GM12865 (cell line): ENCODE measurements at regions not wholly inside any gene's neighbourhood (a gene's known extent, or its start where the extent isn't known, plus 50 kb on each side); places are given as distances from the start of the nearest gene placed in this dataset.
"Not testable (repeated sequence)": the region's sequence is repeated elsewhere in the genome, so short reads cannot be mapped to it uniquely, and the experiment has no call there.

ENCODE experiments used
- DNase-seq: peaks from one replicate; pipeline ENCODE4 v3.0.0; 2010; ENCODE audit warnings: low read depth
- H3K4me3 ChIP-seq: 2 replicates; pipeline ENCODE4 v1.5.1; 2011; ENCODE audit warnings: mild to moderate bottlenecking, low read depth, low read length, control low read depth
- CTCF ChIP-seq: IDR thresholded peaks from 2 replicates; pipeline ENCODE4 v1.5.1; 2011; ENCODE audit warnings: low read length, control low read depth, low read depth, inconsistent platforms; ENCODE audit not compliant: insufficient read depth; ENCODE audit errors: missing control alignments

DNA sequence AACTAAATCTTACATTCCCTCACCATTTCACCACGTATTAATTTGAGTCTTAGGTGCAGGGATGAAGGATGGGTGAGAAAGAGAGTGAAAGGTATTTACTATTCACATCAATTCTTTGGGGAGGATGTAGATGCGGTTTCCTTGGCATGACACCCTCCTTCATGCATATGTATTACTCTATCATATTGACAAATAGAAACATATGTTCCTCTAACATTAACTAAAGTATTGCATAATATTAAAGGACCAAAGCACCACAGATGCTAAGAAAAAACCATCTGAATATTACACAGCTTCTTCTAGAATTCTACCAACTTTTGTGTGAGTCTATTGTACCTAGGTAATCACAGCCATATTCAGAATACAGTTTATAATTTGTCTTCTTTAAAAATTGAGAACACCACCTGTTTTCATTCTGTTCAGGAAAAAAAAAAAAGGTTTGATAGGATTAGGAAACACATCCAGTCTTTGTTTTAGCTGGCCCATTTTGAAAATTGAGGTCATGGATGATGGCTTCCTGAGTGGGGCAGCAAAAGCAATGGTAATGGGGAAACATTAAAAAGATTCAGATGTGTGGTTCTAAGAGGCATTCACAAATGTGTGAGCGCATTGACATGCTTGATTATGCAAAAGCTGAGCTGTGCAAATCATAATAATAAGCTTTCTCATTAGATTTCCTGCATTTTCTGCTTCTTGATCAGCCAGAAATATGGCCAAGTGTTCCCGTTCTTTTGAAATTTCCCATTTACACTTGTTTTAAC lies 1011.5 kb upstream of the NUDT12 start:
- no peak for TF ChIP-seq CTCF
- no peak overlapping the region for H3K4me3 ChIP-seq
- DNase-seq: no peak

DNA sequence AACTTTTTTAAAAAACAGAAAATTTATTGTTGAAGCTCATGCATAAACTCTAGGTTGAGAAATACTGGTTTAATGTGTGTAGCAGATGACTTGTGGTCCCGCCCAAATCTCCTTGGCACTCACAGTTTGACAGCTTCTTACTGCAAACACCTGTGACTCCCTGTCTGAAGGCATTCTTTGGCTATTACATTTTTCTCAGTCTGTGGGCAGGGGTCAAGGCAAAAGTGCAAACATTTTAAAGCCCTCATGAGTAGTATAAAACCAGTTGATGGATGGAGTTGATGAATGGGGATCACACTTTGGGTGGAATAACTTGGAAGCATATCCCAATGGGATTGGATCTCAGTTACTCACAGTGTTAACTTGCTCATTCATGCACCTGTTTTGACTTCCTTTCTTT lies 1007.0 kb upstream of the NUDT12 start:
- H3K4me3 ChIP-seq: no peak overlapping the region
- TF ChIP-seq CTCF: no peak
- no peak for DNase-seq

DNA sequence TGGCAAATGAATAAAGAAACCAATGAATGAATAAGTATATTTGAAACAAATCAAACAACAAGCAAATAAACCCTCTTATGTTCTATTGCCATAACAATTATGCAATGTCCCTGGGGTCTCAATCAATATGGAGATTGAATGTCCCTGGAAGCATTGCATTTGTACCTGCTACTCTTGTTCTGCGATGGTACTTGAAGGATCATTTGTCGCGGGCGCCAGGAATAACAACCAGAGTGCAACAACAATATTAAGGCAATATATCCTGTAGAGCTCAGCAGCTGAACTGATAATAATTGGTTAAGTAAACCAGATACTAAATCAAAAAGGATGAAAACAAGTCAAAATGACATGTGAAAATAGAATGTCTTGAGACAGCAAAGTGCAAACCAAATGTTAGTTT lies 1001.9 kb upstream of the NUDT12 start:
- DNase-seq: no peak

DNA sequence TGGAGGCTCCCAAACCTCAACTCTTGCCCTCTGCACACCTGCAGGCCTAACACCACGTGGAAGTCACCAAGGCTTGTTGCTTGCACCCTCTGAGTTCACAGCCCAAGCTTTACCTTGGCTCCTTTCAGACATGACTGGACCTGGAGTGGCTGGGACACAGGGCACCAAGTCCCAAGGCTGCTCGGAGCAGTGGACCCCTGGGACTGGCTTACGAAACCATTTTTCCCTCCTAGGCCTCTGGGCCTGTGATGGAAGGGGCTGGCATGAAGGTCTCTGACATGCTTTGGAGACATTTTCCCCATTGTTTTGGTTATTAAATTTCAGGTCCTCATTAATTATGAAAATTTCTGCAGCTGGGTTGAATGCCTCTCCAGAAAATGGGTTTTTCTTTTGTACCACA lies 994.4 kb upstream of the NUDT12 start:
- no peak for DNase-seq
- no peak overlapping the region for H3K4me3 ChIP-seq
- TF ChIP-seq CTCF: no peak

More for the DNA sequence above, 1001.9 kb upstream of the NUDT12 start:
- no peak overlapping the region for H3K4me3 ChIP-seq
- TF ChIP-seq CTCF: no peak

DNA sequence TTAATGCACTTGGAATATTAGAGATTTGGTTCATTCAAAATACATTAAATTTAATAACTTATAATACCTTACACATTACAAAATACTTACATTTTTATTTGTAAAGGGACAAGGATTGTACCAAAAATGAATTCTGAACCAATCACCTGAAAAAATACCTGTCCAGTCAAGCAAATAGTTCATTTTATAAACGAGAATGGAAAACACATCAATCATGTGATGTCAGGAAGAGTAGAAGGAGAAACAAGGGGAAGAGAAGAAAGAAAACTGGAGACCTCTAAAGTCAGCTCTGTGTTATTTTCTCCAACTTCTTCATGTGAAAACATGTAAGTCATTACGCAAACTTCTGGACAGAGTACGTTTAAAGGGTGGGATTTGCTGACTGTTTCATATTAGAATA lies 989.0 kb upstream of the NUDT12 start:
- no peak for DNase-seq
- no peak overlapping the region for H3K4me3 ChIP-seq
- no peak for TF ChIP-seq CTCF

- not testable (repeated sequence) for H3K4me3 ChIP-seq, DNase-seq
These were observed 984.3 kb upstream of the NUDT12 start for GRCh38 chr5:104546871-104547270.

GRCh38 chr5:104541141-104541785 lies 978.7 kb upstream of the NUDT12 start:
- no peak for TF ChIP-seq CTCF
- DNase-seq: no peak
- no peak overlapping the region for H3K4me3 ChIP-seq
